ENCODE measurements at regions not wholly inside any gene's neighbourhood (a gene's known extent, or its start where the extent isn't known, plus 50 kb on each side); places are given as distances from the start of the nearest gene placed in this dataset.
A peak's percentile ranks its signal among the peaks of the same experiment; 100 is the strongest.
"Not testable (repeated sequence)": the region's sequence is repeated elsewhere in the genome, so short reads cannot be mapped to it uniquely, and the experiment has no call there.

- peak; percentile 21 for ATAC-seq
Measured at GRCh38 chr5:26415987-26416779, 622.2 kb downstream of the CDH9 start.

GRCh38 chr5:26390608-26391007 is 647.8 kb downstream of the CDH9 start:
- no peak for TF ChIP-seq CTCF (IDR thresholded peaks at IDR 0.05)
- intact Hi-C loops (cut with DNase I): no loop called here
- Histone ChIP-seq H3K27me3 (no peaks in the 10 kb centered on the region), H3K4me3 (no peak overlapping the region), H3K27ac (no peak overlapping the region), H3K36me3 (no peaks in the 10 kb centered on the region), H3K4me1 (no peaks in the 10 kb centered on the region), H3K9me3 (no peaks in the 10 kb centered on the region)
- DNase-seq: no peak
- no peak for ATAC-seq

More at GRCh38 chr5:26415987-26416779, 622.2 kb downstream of the CDH9 start:
- no peak overlapping the region for H3K4me3 ChIP-seq
- H3K27me3 ChIP-seq: no peaks in the 10 kb centered on the region
- no peaks in the 10 kb centered on the region for H3K4me1 ChIP-seq
- intact Hi-C loops (cut with DNase I): no loop called here
- no peak for TF ChIP-seq CTCF (IDR thresholded peaks at IDR 0.05)
- no peaks in the 10 kb centered on the region for H3K36me3 ChIP-seq
- H3K27ac ChIP-seq: no peak overlapping the region
- DNase-seq: no peak
- no peaks in the 10 kb centered on the region for H3K9me3 ChIP-seq

- no peak for TF ChIP-seq CTCF (IDR thresholded peaks at IDR 0.05)
- no peak for ATAC-seq
- Histone ChIP-seq H3K9me3 (no peaks in the 10 kb centered on the region), H3K36me3 (no peaks in the 10 kb centered on the region), H3K4me1 (no peaks in the 10 kb centered on the region), H3K27me3 (no peaks in the 10 kb centered on the region), H3K27ac (no peak overlapping the region), H3K4me3 (no peak overlapping the region)
- intact Hi-C loops (cut with DNase I): no loop called here
- no peak for DNase-seq
Measured at GRCh38 chr5:26388976-26389375, 649.4 kb downstream of the CDH9 start.

GRCh38 chr5:26386532-26386931 is 651.9 kb downstream of the CDH9 start:
- Histone ChIP-seq H3K27me3 (no peaks in the 10 kb centered on the region), H3K4me1 (no peaks in the 10 kb centered on the region), H3K36me3 (no peaks in the 10 kb centered on the region), H3K9me3 (no peaks in the 10 kb centered on the region), H3K27ac (no peak overlapping the region), H3K4me3 (no peak overlapping the region)
- no peak for ATAC-seq
- intact Hi-C loops (cut with DNase I): no loop called here
- no peak for DNase-seq
- no peak for TF ChIP-seq CTCF (IDR thresholded peaks at IDR 0.05)

GRCh38 chr5:26364624-26365023 is 673.8 kb downstream of the CDH9 start:
- DNase-seq; intact Hi-C loops (cut with DNase I); H3K9me3 ChIP-seq: not testable (repeated sequence)

GRCh38 chr5:26343801-26344325 is 694.5 kb downstream of the CDH9 start:
- intact Hi-C loops (cut with DNase I): no loop called here
- Histone ChIP-seq H3K27me3 (no peaks in the 10 kb centered on the region), H3K27ac (no peak overlapping the region), H3K36me3 (no peaks in the 10 kb centered on the region), H3K4me3 (no peak overlapping the region), H3K9me3 (no peaks in the 10 kb centered on the region), H3K4me1 (no peaks in the 10 kb centered on the region)
- no peak for DNase-seq
- ATAC-seq: no peak
- no peak for TF ChIP-seq CTCF (IDR thresholded peaks at IDR 0.05)

More at GRCh38 chr5:26364624-26365023, 673.8 kb downstream of the CDH9 start:
- not testable (repeated sequence) for ATAC-seq, H3K4me3 ChIP-seq, H3K4me1 ChIP-seq, H3K36me3 ChIP-seq, H3K27ac ChIP-seq, H3K27me3 ChIP-seq
